Trophoblast cell (in vitro differentiated cells and primary cell): ENCODE measurements at regions not wholly inside any gene's neighbourhood (a gene's known extent, or its start where the extent isn't known, plus 50 kb on each side); places are given as distances from the start of the nearest gene placed in this dataset.

ENCODE experiments used
- DNase-seq, 2 donors: peaks; one replicate each; pipeline ENCODE4 v3.0.0-alpha.2; 2016
- H2AFZ ChIP-seq: 2 replicates; pipeline ENCODE4 v1.6.1; 2013; ENCODE audit warnings: low read length, moderate library complexity, mild to moderate bottlenecking; ENCODE audit not compliant: insufficient read depth, poor library complexity
- H2AK5ac ChIP-seq: 2 replicates; pipeline ENCODE4 v1.6.1; 2013; ENCODE audit warnings: mild to moderate bottlenecking, low read length
- H2BK120ac ChIP-seq: 2 replicates; pipeline ENCODE4 v1.6.1; 2013; ENCODE audit warnings: low read length, mild to moderate bottlenecking, moderate library complexity; ENCODE audit not compliant: insufficient read depth, poor library complexity
- H2BK12ac ChIP-seq: 2 replicates; pipeline ENCODE4 v1.6.1; 2013; ENCODE audit warnings: mild to moderate bottlenecking, low read length, moderate library complexity
- H2BK5ac ChIP-seq: 2 replicates; pipeline ENCODE4 v1.6.1; 2013; ENCODE audit warnings: low read length, low read depth, moderate library complexity, mild to moderate bottlenecking; ENCODE audit not compliant: poor library complexity
- H3K14ac ChIP-seq: 2 replicates; pipeline ENCODE4 v1.6.1; 2013; ENCODE audit warnings: mild to moderate bottlenecking, low read length
- H3K18ac ChIP-seq: 2 replicates; pipeline ENCODE4 v1.6.1; 2013; ENCODE audit warnings: mild to moderate bottlenecking, low read length
- H3K23ac ChIP-seq: 2 replicates; pipeline ENCODE4 v1.6.1; 2013; ENCODE audit warnings: low read length
- H3K27ac ChIP-seq: 2 replicates; pipeline ENCODE4 v1.5.1; 2013; ENCODE audit warnings: low read depth, mild to moderate bottlenecking, inconsistent platforms, low read length, moderate library complexity
- H3K27me3 ChIP-seq: 2 replicates; pipeline ENCODE4 v1.6.1; 2013; ENCODE audit warnings: inconsistent platforms, mild to moderate bottlenecking, low read length, moderate library complexity; ENCODE audit not compliant: insufficient read depth
- H3K36me3 ChIP-seq, 2 experiments: 1 replicate in 1 of 2; 2 replicates in 1 of 2; pipeline ENCODE4 v1.6.1; 2013; ENCODE audit warnings: low read length in 2 of 2, mild to moderate bottlenecking in 2 of 2, moderate library complexity in 1 of 2; ENCODE audit not compliant: insufficient read depth in 2 of 2, control insufficient read depth in 1 of 2
- H3K4ac ChIP-seq: 2 replicates; pipeline ENCODE4 v1.6.1; 2013; ENCODE audit warnings: low read depth, mild to moderate bottlenecking, low read length, moderate library complexity
- H3K4me1 ChIP-seq, 2 experiments: 1 replicate in 1 of 2; 2 replicates in 1 of 2; pipeline ENCODE4 v1.6.1; 2013; ENCODE audit warnings: low read length in 2 of 2, mild to moderate bottlenecking in 2 of 2, moderate library complexity in 1 of 2; ENCODE audit not compliant: insufficient read depth in 2 of 2, control insufficient read depth in 1 of 2
- H3K4me2 ChIP-seq: 2 replicates; pipeline ENCODE4 v1.6.1; 2013; ENCODE audit warnings: inconsistent platforms, mild to moderate bottlenecking, low read length, moderate library complexity
- H3K4me3 ChIP-seq: 2 replicates; pipeline ENCODE4 v1.5.1; 2013; ENCODE audit warnings: mild to moderate bottlenecking, low read depth, low read length, inconsistent platforms
- H3K79me1 ChIP-seq: one replicate; pipeline ENCODE4 v1.6.1; 2013; ENCODE audit warnings: low read length
- H3K79me2 ChIP-seq: 2 replicates; pipeline ENCODE4 v1.6.1; 2013; ENCODE audit warnings: low read length, mild to moderate bottlenecking; ENCODE audit not compliant: control insufficient read depth, insufficient read depth, poor library complexity
- H3K9ac ChIP-seq: 2 replicates; pipeline ENCODE4 v1.6.1; 2013; ENCODE audit warnings: mild to moderate bottlenecking, low read length
- H3K9me3 ChIP-seq: 2 replicates; pipeline ENCODE4 v1.6.1; 2013; ENCODE audit warnings: low read depth, mild to moderate bottlenecking, control low read depth, inconsistent platforms, low read length; ENCODE audit not compliant: insufficient read depth
- H4K12ac ChIP-seq: 2 replicates; pipeline ENCODE4 v1.6.1; 2013; ENCODE audit warnings: low read depth, mild to moderate bottlenecking, low read length, moderate library complexity
- H4K8ac ChIP-seq: 2 replicates; pipeline ENCODE4 v1.6.1; 2013; ENCODE audit warnings: low read depth, mild to moderate bottlenecking, low read length, moderate library complexity
- H4K91ac ChIP-seq: one replicate; pipeline ENCODE4 v1.6.1; 2013; ENCODE audit warnings: low read depth, mild to moderate bottlenecking, low read length, moderate library complexity
- WGBS: extraction: QIAGEN DNeasy Blood & Tissue Kit; methylation state at CpG from one replicate; pipeline ENCODE4 v1.1.7; 2013; ENCODE audit warnings: missing lambda C conversion rate; ENCODE audit not compliant: insufficient read length, insufficient coverage; ENCODE audit errors: extremely low coverage; 5-methylcytosine and 5-hydroxymethylcytosine counted together

DNA sequence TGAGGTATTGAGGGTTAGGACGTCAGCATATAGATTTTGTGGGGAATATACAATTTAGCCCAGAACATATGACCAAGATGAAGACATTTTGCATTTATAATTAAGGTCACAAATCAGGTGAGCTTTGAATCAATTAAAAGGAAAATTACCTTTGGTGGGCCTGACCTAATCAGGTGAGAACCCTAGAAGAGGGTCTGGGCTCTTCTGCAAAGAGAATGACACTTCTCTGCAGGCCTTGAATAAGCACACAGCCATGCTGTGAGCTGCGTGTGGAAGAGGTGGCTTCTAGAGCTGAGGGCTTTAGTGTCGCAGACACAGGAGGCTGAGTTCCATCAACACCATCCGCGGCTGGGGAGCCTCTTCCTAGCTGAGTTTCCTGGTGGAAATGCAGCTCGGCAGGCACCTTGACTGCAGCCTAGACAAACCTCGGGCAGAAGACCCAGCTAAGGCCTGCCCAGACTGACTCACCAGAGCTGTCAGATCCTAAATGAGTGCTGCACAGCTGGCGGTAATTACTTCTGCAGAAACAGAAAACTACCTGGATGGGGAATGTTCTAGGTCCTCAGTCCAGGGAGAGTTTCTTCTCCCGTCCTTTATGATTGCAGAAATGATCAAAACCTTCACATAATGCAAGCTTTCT lies 287.5 kb upstream of the IRX1 start:
- Histone ChIP-seq H3K4me2 (no peak overlapping the region), H3K18ac (no peak overlapping the region), H3K4me3 (no peak overlapping the region), H2BK5ac (no peak overlapping the region), H2BK12ac (no peak overlapping the region), H3K14ac (no peak overlapping the region), H3K27ac (no peak overlapping the region), H3K27me3 (no peaks in the 10 kb centered on the region), H3K79me2 (no peaks in the 10 kb centered on the region), H3K9ac (no peak overlapping the region), H2AK5ac (no peak overlapping the region), H2BK120ac (no peak overlapping the region), H4K91ac (no peak overlapping the region), H3K9me3 (peaks cover 8% of the 10 kb centered on the region), H4K12ac (no peak overlapping the region), H3K79me1 (no peaks in the 10 kb centered on the region), H2AFZ (no peak overlapping the region), H3K4me1 (peaks cover 6 to 9% of the 10 kb centered on the region in 2 experiments), H3K23ac (no peak overlapping the region), H4K8ac (no peak overlapping the region), H3K36me3 (no peaks in the 10 kb centered on the region), H3K4ac (no peak overlapping the region)
- DNase-seq: no peak
- no CpG with 5 or more reads among the region's 9 CpGs for WGBS

DNA sequence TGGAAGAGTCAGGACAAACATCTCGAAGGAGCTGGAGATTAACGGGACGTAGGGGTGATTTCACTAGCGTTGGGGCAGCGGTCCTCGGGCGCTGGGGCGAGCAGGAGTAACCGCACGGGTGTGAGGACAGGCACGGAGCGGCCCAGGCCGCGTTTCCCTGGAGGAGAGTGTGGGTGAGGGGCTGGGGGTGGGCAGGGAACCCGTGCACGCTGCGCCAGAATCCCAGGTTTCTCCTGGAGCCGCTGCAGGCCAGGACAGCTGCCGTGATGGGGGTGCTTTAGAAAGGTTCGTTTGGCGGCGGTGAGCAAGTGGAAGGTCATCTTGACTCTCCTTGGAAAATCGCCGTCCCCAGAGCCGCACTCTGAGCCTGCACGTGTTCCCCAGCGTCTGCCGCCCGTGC lies 290.2 kb upstream of the IRX1 start:
- no peaks in the 10 kb centered on the region for H3K9me3 ChIP-seq
- H3K79me2 ChIP-seq: no peaks in the 10 kb centered on the region
- H2AK5ac ChIP-seq: no peak overlapping the region
- no peak overlapping the region for H4K8ac ChIP-seq
- no peak overlapping the region for H3K18ac ChIP-seq
- no peak overlapping the region for H2BK5ac ChIP-seq
- H4K12ac ChIP-seq: no peak overlapping the region
- H3K4me3 ChIP-seq: no peak overlapping the region
- no peaks in the 10 kb centered on the region for H3K79me1 ChIP-seq
- H3K27ac ChIP-seq: no peak overlapping the region
- H3K4me1 ChIP-seq: peaks cover 13% of the 10 kb centered on the region in 2 experiments
- H3K14ac ChIP-seq: no peak overlapping the region
- H2BK120ac ChIP-seq: no peak overlapping the region
- H2AFZ ChIP-seq: no peak overlapping the region
- H3K4ac ChIP-seq: no peak overlapping the region
- no peak overlapping the region for H4K91ac ChIP-seq
- no peak overlapping the region for H3K23ac ChIP-seq
- H3K27me3 ChIP-seq: no peaks in the 10 kb centered on the region
- WGBS: no CpG with 5 or more reads among the region's 29 CpGs
- no peak overlapping the region for H2BK12ac ChIP-seq
- H3K36me3 ChIP-seq: no peaks in the 10 kb centered on the region
- no peak overlapping the region for H3K9ac ChIP-seq
- H3K4me2 ChIP-seq: no peak overlapping the region
- DNase-seq: no peak

DNA sequence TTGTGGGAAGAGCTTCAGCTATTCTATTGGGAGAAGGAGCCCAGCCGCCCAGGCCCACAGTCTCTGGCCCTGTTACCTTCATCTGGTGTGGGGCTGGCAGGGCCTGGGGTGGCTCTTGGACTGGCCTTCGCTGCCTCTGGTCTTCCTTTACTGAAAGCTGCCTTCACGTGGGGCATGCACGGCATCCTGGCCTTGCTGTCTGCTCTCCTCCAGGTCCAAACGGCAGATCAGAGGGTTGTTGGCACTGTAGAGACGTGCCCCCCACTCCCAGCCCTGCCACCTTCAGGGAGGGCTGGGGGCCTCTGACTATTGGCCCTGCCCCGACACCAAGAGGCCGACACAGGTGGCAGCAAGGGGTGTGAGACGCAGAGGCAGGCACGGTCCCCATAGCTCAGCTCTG lies 291.3 kb upstream of the IRX1 start:
- WGBS: no CpG with 5 or more reads among the region's 10 CpGs

DNA sequence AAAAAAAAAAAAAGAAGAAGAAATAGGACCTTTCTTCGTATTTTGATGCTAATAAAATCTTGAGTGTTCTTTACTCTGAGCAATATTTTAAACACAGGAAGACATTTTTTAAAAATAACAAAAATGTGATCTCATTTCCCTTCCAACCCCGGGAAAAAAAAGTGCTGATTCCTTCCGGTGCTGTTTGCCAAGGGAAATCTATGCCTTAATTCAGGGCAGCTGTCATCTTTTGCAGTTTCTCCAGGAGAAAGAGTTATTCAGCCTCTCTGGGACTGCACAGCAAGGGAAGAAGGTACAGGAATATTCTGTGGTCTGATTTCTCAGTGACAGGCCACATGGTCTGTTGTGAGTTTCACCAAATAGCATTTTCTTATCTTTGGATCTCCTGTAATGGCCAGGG lies 291.9 kb upstream of the IRX1 start:
- no peak overlapping the region for H3K4me3 ChIP-seq
- H3K79me1 ChIP-seq: no peaks in the 10 kb centered on the region
- H4K91ac ChIP-seq: no peak overlapping the region
- no peak for DNase-seq
- H3K9me3 ChIP-seq: peaks cover 2% of the 10 kb centered on the region
- no peak overlapping the region for H3K4ac ChIP-seq
- H3K14ac ChIP-seq: no peak overlapping the region
- H2BK120ac ChIP-seq: no peak overlapping the region
- H2BK12ac ChIP-seq: no peak overlapping the region
- no peak overlapping the region for H3K9ac ChIP-seq
- no CpG with 5 or more reads among the region's 3 CpGs for WGBS
- H3K18ac ChIP-seq: no peak overlapping the region
- H2AK5ac ChIP-seq: no peak overlapping the region
- H3K27ac ChIP-seq: no peak overlapping the region
- H2BK5ac ChIP-seq: no peak overlapping the region
- no peak overlapping the region for H4K12ac ChIP-seq
- H2AFZ ChIP-seq: no peak overlapping the region
- no peaks in the 10 kb centered on the region for H3K36me3 ChIP-seq
- H3K79me2 ChIP-seq: no peaks in the 10 kb centered on the region
- no peak overlapping the region for H3K4me2 ChIP-seq
- no peak overlapping the region for H3K23ac ChIP-seq
- H4K8ac ChIP-seq: no peak overlapping the region
- peaks cover 13% of the 10 kb centered on the region in 2 experiments for H3K4me1 ChIP-seq
- no peaks in the 10 kb centered on the region for H3K27me3 ChIP-seq

More for the DNA sequence above, 291.3 kb upstream of the IRX1 start:
- no peak overlapping the region for H3K27ac ChIP-seq
- DNase-seq: no peak
- H3K23ac ChIP-seq: no peak overlapping the region
- no peak overlapping the region for H3K4me2 ChIP-seq
- H3K14ac ChIP-seq: no peak overlapping the region
- H2BK120ac ChIP-seq: no peak overlapping the region
- peak overlapping the region; percentile 38 for H2BK12ac ChIP-seq
- peaks cover 13% of the 10 kb centered on the region in 2 experiments for H3K4me1 ChIP-seq
- no peak overlapping the region for H2AK5ac ChIP-seq
- no peak overlapping the region for H3K4me3 ChIP-seq
- no peak overlapping the region for H3K9ac ChIP-seq
- no peak overlapping the region for H4K91ac ChIP-seq
- H3K9me3 ChIP-seq: peaks cover 2% of the 10 kb centered on the region
- H2BK5ac ChIP-seq: no peak overlapping the region
- H3K18ac ChIP-seq: no peak overlapping the region
- H3K79me2 ChIP-seq: no peaks in the 10 kb centered on the region
- H3K4ac ChIP-seq: no peak overlapping the region
- no peak overlapping the region for H4K12ac ChIP-seq
- no peaks in the 10 kb centered on the region for H3K79me1 ChIP-seq
- no peak overlapping the region for H4K8ac ChIP-seq
- no peaks in the 10 kb centered on the region for H3K27me3 ChIP-seq
- no peak overlapping the region for H2AFZ ChIP-seq
- no peaks in the 10 kb centered on the region for H3K36me3 ChIP-seq
